K562 (cell line): ENCODE measurements at regions not wholly inside any gene's neighbourhood (a gene's known extent, or its start where the extent isn't known, plus 50 kb on each side); places are given as distances from the start of the nearest gene placed in this dataset.

ENCODE experiments used
- ATAC-seq: fragments of 200-7000 bp; cut with Tn5 transposase; 3 replicates; pipeline ENCODE4 v1.9.1; 2020; ENCODE audit warnings: moderate library complexity
- BruUV-seq: library from RNA; stranded (reverse); fragments of 400-500 nt; replicated peaks from 2 replicates; lab custom pipeline; 2021; lab: Mats Ljungman, UMichigan
- CTCF ChIA-PET: fragments of 300-600 bp; formaldehyde crosslinking; extraction: SDS; loops from one replicate; lab custom pipeline; 2021; ENCODE audit warnings: low intra/inter-chr PET ratio; lab: Yijun Ruan, JAX
- POLR2A ChIA-PET: fragments of 300-600, 350-650 bp; sonication (Branson Sonifier 250); formaldehyde crosslinking; extraction: SDS; loops from one replicate; lab custom pipeline; 2021; ENCODE audit warnings: antibody characterized with exemption, inconsistent platforms; lab: Yijun Ruan, JAX
- DNase-seq, 4 experiments: peaks; one replicate each; pipeline versions ENCODE4 v3.0.0 to v3.0.0-alpha.2; 2011 to 2018; ENCODE audit warnings: low spot score in 3 of 4, mixed read lengths in 3 of 4; ENCODE audit errors: extremely low read depth in 1 of 4
- FAIRE-seq: peaks from 2 replicates; lab custom pipeline; 2011; peaks lifted over from hg19 to GRCh38; lab: Jason Lieb, UNC
- H2AFZ ChIP-seq: 2 replicates; pipeline ENCODE4 v1.6.0; 2011; ENCODE audit warnings: low read depth, low read length, control low read depth, inconsistent platforms
- H3K27ac ChIP-seq: fragments of 200-600 bp; 3 replicates; pipeline ENCODE4 v1.8.0; 2011; ENCODE audit warnings: low read depth, mild to moderate bottlenecking, control low read depth, inconsistent platforms, low read length, moderate library complexity, mixed read lengths; ENCODE audit errors: extremely low read depth
- H3K27me3 ChIP-seq, 2 experiments: fragments of 300-600 bp in 1 of 2; 2 replicates in 1 of 2; 3 replicates in 1 of 2; pipeline versions ENCODE4 v1.6.0 to v1.8.0; 2011; ENCODE audit warnings: inconsistent platforms in 2 of 2, low read length in 2 of 2, mild to moderate bottlenecking in 1 of 2, mixed read lengths in 1 of 2, moderate library complexity in 1 of 2; ENCODE audit not compliant: control insufficient read depth in 2 of 2, insufficient read depth in 2 of 2
- H3K36me3 ChIP-seq: fragments of 300-600 bp; 3 replicates; pipeline ENCODE4 v1.8.0; 2011; ENCODE audit warnings: mild to moderate bottlenecking, low read length, inconsistent platforms; ENCODE audit not compliant: control insufficient read depth, insufficient read depth
- H3K4me1 ChIP-seq, 2 experiments: fragments of 200-600 bp in 1 of 2; replicated peaks in 1 of 2; 2 replicates in 1 of 2; 3 replicates in 1 of 2; pipeline versions ENCODE4 v1.5.1 to v1.8.0; 2011; ENCODE audit warnings: inconsistent platforms in 2 of 2, low read length in 2 of 2, mild to moderate bottlenecking in 1 of 2, mixed read lengths in 1 of 2, moderate library complexity in 1 of 2; ENCODE audit not compliant: control insufficient read depth in 2 of 2, insufficient read depth in 2 of 2
- H3K4me2 ChIP-seq: 2 replicates; pipeline ENCODE4 v1.6.1; 2011; ENCODE audit warnings: low read length, control low read depth, inconsistent platforms, mixed read lengths; ENCODE audit not compliant: insufficient read depth
- H3K4me3 ChIP-seq: fragments of 200-600 bp; sonication (generic), shearing (Covaris generic); 2 replicates; pipeline ENCODE4 v1.5.1; 2016; ENCODE audit warnings: control low read depth, inconsistent platforms
- H3K79me2 ChIP-seq: fragments of 200-600 bp; 3 replicates; pipeline ENCODE4 v1.8.0; 2011; ENCODE audit warnings: low read length, inconsistent platforms; ENCODE audit not compliant: control insufficient read depth, insufficient read depth
- H3K9ac ChIP-seq, 2 experiments: 2 replicates each; pipeline versions ENCODE4 v1.6.0 to v1.6.1; 2011; ENCODE audit warnings: low read depth in 2 of 2, low read length in 2 of 2, control low read depth in 1 of 2, inconsistent platforms in 1 of 2, mild to moderate bottlenecking in 1 of 2, mixed read lengths in 1 of 2; ENCODE audit not compliant: insufficient read depth in 1 of 2
- H3K9me1 ChIP-seq: one replicate; pipeline ENCODE4 v1.6.0; 2011; ENCODE audit warnings: inconsistent platforms, mild to moderate bottlenecking, low read length, moderate library complexity; ENCODE audit not compliant: control insufficient read depth, insufficient read depth
- H3K9me3 ChIP-seq: replicated peaks from 2 replicates; pipeline ENCODE4 v1.5.1; 2011; ENCODE audit warnings: low read depth, low read length, inconsistent platforms; ENCODE audit not compliant: control insufficient read depth, insufficient read depth
- H4K20me1 ChIP-seq: replicated peaks from 2 replicates; pipeline ENCODE4 v1.6.1; 2011; ENCODE audit warnings: low read length, inconsistent platforms, mixed read lengths; ENCODE audit not compliant: control insufficient read depth, insufficient read depth
- CBX2 ChIP-seq: fragments of 200-600 bp; sonication (generic); IDR thresholded peaks from one replicate; pipeline ENCODE4 v1.6.1; 2012; ENCODE audit warnings: mild to moderate bottlenecking, low read length, inconsistent platforms; ENCODE audit not compliant: insufficient read depth, poor library complexity, severe bottlenecking
- FOS ChIP-seq: IDR thresholded peaks from 3 replicates; pipeline ENCODE4 v1.6.1; 2011; ENCODE audit not compliant: insufficient read length; ENCODE audit errors: extremely low read depth
- HDAC2 ChIP-seq: fragments of 450-650 bp; IDR thresholded peaks from 2 replicates; pipeline ENCODE4 v1.6.1; 2016; ENCODE audit warnings: mild to moderate bottlenecking
- PHB ChIP-seq: fragments of 250-450 bp; sonication (Bioruptor Pico); IDR thresholded peaks from 2 replicates; pipeline ENCODE4 v1.5.0; 2021
- PHF21A ChIP-seq: fragments of 450-650 bp; IDR thresholded peaks from 2 replicates; pipeline ENCODE4 v1.6.1; 2017; ENCODE audit warnings: low read depth, borderline replicate concordance
- RBM14 ChIP-seq: fragments of 200-400 bp; formaldehyde crosslinking; IDR thresholded peaks from 2 replicates; pipeline ENCODE4 v1.6.1; 2018; ENCODE audit warnings: low read depth, mild to moderate bottlenecking, low read length, moderate library complexity, borderline replicate concordance; ENCODE audit not compliant: insufficient read depth
- RBM17 ChIP-seq: fragments of 200-400 bp; formaldehyde crosslinking; IDR thresholded peaks from 2 replicates; pipeline ENCODE4 v1.6.1; 2017; ENCODE audit warnings: low read depth, mild to moderate bottlenecking, low read length, borderline replicate concordance
- SAP30 ChIP-seq: fragments of 200-600 bp; sonication (generic); IDR thresholded peaks from 2 replicates; pipeline ENCODE4 v1.6.1; 2012; ENCODE audit warnings: borderline replicate concordance, low read depth, mild to moderate bottlenecking, moderate library complexity, low read length, control low read depth, inconsistent platforms; ENCODE audit not compliant: insufficient read depth, poor library complexity, severe bottlenecking
- ZNF717 ChIP-seq: fragments of 250-450 bp; sonication (Bioruptor Pico); IDR thresholded peaks from 2 replicates; pipeline ENCODE4 v1.5.0; 2021
- WGBS: fragments of 100-300 bp; shearing (Covaris generic); methylation state at CpG from one replicate; pipeline ENCODE4 v1.1.6; 2016; ENCODE audit warnings: low coverage, mixed read lengths; ENCODE audit not compliant: insufficient coverage; ENCODE audit errors: missing lambda C conversion rate; 5-methylcytosine and 5-hydroxymethylcytosine counted together
- in situ Hi-C: fragments of 300-500 bp; cut with MboI; formaldehyde crosslinking; loops from 4 replicates; pipeline ENCODE4 v1.15.0; 2018; ENCODE audit warnings: inconsistent platforms, mixed read lengths
- intact Hi-C: fragments of 100-400 bp; cut with micrococcal nuclease; formaldehyde crosslinking; loops from 2 replicates; pipeline ENCODE4 v1.14.2; 2022
- TF ChIP-seq, protein P1 (sequence below): fragments of 450-650 bp; IDR thresholded peaks from 2 replicates; pipeline ENCODE4 v1.6.1; 2017; ENCODE audit warnings: mild to moderate bottlenecking, moderate library complexity
- TF ChIP-seq, protein P2 (sequence below): sonication (generic); formaldehyde crosslinking; IDR thresholded peaks from 2 replicates; pipeline ENCODE4 v1.4.0; 2020; ENCODE audit warnings: mild to moderate bottlenecking, missing genetic modification reagents
- TF ChIP-seq, protein P3 (sequence below): fragments of 450-650 bp; IDR thresholded peaks from 2 replicates; pipeline ENCODE4 v1.6.1; 2016; ENCODE audit warnings: low read depth, mild to moderate bottlenecking, moderate library complexity
- TF ChIP-seq, protein P4 (sequence below): fragments of 250-450 bp; sonication (Bioruptor Pico); IDR thresholded peaks from 2 replicates; pipeline ENCODE4 v1.4.0; 2020; ENCODE audit warnings: mild to moderate bottlenecking, moderate library complexity, borderline replicate concordance
- TF ChIP-seq, protein P5 (sequence below): fragments of 250-450 bp; sonication (Bioruptor Pico); IDR thresholded peaks from 2 replicates; pipeline ENCODE4 v1.8.0; 2022; ENCODE audit warnings: inconsistent platforms, mild to moderate bottlenecking, moderate library complexity, borderline replicate concordance

DNA sequence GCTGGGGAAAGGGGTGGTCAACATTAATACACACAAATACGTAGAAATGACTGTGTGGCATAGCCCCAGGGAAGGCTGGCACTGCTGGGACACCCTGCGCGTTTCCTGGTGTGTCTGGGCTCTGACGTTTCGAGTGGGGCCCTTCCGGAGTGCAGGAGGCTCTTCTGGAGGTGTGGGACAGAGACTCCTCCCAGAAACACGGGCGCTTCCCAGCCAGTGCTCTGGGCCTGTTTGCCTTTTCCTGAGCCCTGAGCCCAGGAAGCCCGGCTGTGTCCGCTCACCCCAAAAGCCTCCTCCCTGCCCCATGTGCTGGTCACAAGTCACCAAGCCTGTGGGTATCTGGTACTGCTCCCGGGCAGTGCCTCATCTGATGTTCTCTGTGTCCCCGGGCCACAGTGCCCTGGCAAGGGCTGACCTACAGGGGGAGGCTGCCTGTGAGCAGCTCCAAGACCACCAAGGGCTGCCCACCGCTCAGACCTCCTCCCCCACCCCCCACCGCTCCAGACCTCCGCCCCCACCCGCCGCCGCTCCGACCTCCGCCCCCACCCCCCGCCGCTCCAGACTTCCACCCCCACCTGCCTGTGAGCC lies 1133.3 kb downstream of the BRD1 start:
- no peaks in the 10 kb centered on the region for H3K4me1 ChIP-seq
- H3K79me2 ChIP-seq: no peaks in the 10 kb centered on the region
- ChIA-PET POLR2A (no interaction called here), CTCF (no interaction called here)
- H3K4me3 ChIP-seq: no peak overlapping the region
- H3K9me3 ChIP-seq: no peaks in the 10 kb centered on the region
- no peak overlapping the region for H3K27ac ChIP-seq
- no peak for ATAC-seq
- no peaks in the 10 kb centered on the region for H3K9me1 ChIP-seq
- FAIRE-seq: no peak
- H3K9ac ChIP-seq: no peak overlapping the region
- no peak overlapping the region for H3K4me2 ChIP-seq
- intact Hi-C loops: no loop called here
- no peak for DNase-seq
- H3K36me3 ChIP-seq: no peaks in the 10 kb centered on the region
- no peaks in the 10 kb centered on the region for H4K20me1 ChIP-seq
- H3K27me3 ChIP-seq: no peaks in the 10 kb centered on the region; a peak in 1 of 5 replicates
- BruUV-seq: no TSS peak
- H2AFZ ChIP-seq: no peak overlapping the region
- WGBS: 0% methylated on average over 8 of the region's 22 CpGs
- in situ Hi-C loops: no loop called here
- no peak for TF ChIP-seq PHB (CRISPR knock-in tag)
- no peak for TF ChIP-seq ZNF717 (CRISPR knock-in tag)
- no peak for TF ChIP-seq SAP30
- TF ChIP-seq, protein P1, sequence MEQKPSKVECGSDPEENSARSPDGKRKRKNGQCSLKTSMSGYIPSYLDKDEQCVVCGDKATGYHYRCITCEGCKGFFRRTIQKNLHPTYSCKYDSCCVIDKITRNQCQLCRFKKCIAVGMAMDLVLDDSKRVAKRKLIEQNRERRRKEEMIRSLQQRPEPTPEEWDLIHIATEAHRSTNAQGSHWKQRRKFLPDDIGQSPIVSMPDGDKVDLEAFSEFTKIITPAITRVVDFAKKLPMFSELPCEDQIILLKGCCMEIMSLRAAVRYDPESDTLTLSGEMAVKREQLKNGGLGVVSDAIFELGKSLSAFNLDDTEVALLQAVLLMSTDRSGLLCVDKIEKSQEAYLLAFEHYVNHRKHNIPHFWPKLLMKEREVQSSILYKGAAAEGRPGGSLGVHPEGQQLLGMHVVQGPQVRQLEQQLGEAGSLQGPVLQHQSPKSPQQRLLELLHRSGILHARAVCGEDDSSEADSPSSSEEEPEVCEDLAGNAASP: no peak
- TF ChIP-seq HDAC2: no peak
- TF ChIP-seq FOS: no peak
- TF ChIP-seq PHF21A: no peak
- TF ChIP-seq RBM14: no peak
- TF ChIP-seq, protein P2, sequence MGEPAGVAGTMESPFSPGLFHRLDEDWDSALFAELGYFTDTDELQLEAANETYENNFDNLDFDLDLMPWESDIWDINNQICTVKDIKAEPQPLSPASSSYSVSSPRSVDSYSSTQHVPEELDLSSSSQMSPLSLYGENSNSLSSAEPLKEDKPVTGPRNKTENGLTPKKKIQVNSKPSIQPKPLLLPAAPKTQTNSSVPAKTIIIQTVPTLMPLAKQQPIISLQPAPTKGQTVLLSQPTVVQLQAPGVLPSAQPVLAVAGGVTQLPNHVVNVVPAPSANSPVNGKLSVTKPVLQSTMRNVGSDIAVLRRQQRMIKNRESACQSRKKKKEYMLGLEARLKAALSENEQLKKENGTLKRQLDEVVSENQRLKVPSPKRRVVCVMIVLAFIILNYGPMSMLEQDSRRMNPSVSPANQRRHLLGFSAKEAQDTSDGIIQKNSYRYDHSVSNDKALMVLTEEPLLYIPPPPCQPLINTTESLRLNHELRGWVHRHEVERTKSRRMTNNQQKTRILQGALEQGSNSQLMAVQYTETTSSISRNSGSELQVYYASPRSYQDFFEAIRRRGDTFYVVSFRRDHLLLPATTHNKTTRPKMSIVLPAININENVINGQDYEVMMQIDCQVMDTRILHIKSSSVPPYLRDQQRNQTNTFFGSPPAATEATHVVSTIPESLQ: no peak
- TF ChIP-seq, protein P3, sequence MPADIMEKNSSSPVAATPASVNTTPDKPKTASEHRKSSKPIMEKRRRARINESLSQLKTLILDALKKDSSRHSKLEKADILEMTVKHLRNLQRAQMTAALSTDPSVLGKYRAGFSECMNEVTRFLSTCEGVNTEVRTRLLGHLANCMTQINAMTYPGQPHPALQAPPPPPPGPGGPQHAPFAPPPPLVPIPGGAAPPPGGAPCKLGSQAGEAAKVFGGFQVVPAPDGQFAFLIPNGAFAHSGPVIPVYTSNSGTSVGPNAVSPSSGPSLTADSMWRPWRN: no peak
- no peak for TF ChIP-seq RBM17
- TF ChIP-seq, protein P4, sequence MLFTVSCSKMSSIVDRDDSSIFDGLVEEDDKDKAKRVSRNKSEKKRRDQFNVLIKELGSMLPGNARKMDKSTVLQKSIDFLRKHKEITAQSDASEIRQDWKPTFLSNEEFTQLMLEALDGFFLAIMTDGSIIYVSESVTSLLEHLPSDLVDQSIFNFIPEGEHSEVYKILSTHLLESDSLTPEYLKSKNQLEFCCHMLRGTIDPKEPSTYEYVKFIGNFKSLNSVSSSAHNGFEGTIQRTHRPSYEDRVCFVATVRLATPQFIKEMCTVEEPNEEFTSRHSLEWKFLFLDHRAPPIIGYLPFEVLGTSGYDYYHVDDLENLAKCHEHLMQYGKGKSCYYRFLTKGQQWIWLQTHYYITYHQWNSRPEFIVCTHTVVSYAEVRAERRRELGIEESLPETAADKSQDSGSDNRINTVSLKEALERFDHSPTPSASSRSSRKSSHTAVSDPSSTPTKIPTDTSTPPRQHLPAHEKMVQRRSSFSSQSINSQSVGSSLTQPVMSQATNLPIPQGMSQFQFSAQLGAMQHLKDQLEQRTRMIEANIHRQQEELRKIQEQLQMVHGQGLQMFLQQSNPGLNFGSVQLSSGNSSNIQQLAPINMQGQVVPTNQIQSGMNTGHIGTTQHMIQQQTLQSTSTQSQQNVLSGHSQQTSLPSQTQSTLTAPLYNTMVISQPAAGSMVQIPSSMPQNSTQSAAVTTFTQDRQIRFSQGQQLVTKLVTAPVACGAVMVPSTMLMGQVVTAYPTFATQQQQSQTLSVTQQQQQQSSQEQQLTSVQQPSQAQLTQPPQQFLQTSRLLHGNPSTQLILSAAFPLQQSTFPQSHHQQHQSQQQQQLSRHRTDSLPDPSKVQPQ: no peak
- no peak for TF ChIP-seq CBX2
- TF ChIP-seq, protein P5, sequence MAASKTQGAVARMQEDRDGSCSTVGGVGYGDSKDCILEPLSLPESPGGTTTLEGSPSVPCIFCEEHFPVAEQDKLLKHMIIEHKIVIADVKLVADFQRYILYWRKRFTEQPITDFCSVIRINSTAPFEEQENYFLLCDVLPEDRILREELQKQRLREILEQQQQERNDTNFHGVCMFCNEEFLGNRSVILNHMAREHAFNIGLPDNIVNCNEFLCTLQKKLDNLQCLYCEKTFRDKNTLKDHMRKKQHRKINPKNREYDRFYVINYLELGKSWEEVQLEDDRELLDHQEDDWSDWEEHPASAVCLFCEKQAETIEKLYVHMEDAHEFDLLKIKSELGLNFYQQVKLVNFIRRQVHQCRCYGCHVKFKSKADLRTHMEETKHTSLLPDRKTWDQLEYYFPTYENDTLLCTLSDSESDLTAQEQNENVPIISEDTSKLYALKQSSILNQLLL (CRISPR knock-in tag): no peak
